Naive B cell (primary cell): ENCODE measurements at regions not wholly inside any gene's neighbourhood (a gene's known extent, or its start where the extent isn't known, plus 50 kb on each side); places are given as distances from the start of the nearest gene placed in this dataset.
A peak's percentile ranks its signal among the peaks of the same experiment; 100 is the strongest.

Experiments used
- ATAC-seq, 2 donors: fragments of 150-1000 bp; cut with Tn5 transposase; 2 replicates each; pipeline ENCODE4 v1.10.0; 2021; ENCODE audit warnings: low read depth in 2 of 2, mild to moderate bottlenecking in 2 of 2, moderate library complexity in 2 of 2
- DNase-seq: peaks from one replicate; pipeline ENCODE4 v3.0.0; 2022
- H3K27ac Mint-ChIP-seq, 6 donors: one replicate each; pipeline ENCODE4 v1.8.0; 2020 to 2022; ENCODE audit warnings: mild to moderate bottlenecking in 6 of 6, mixed read lengths in 6 of 6, moderate library complexity in 5 of 6, inconsistent platforms in 2 of 6
- H3K27me3 Mint-ChIP-seq, 3 donors: one replicate each; pipeline ENCODE4 v1.8.0; 2021 to 2022; ENCODE audit warnings: mixed read lengths in 3 of 3, mild to moderate bottlenecking in 1 of 3
- H3K36me3 Mint-ChIP-seq, 2 donors: one replicate each; pipeline ENCODE4 v1.8.0; 2020 to 2022; ENCODE audit warnings: mixed read lengths in 2 of 2, inconsistent platforms in 1 of 2, mild to moderate bottlenecking in 1 of 2
- H3K4me1 Mint-ChIP-seq, 3 donors: one replicate each; pipeline ENCODE4 v1.8.0; 2020 to 2022; ENCODE audit warnings: mixed read lengths in 3 of 3, inconsistent platforms in 1 of 3, mild to moderate bottlenecking in 1 of 3, moderate library complexity in 1 of 3
- H3K4me3 Mint-ChIP-seq, 8 donors: one replicate each; pipeline ENCODE4 v1.8.0; 2020 to 2022; ENCODE audit warnings: mild to moderate bottlenecking in 8 of 8, mixed read lengths in 8 of 8, moderate library complexity in 8 of 8, inconsistent platforms in 2 of 8
- H3K9me3 Mint-ChIP-seq, 7 donors: one replicate each; pipeline ENCODE4 v1.8.0; 2020 to 2022; ENCODE audit warnings: mixed read lengths in 7 of 7, mild to moderate bottlenecking in 5 of 7, inconsistent platforms in 2 of 7, moderate library complexity in 1 of 7

GRCh38 chr3:43795491-43795890 is 104.8 kb downstream of the ABHD5 start:
- ATAC-seq = no peak
- peaks cover 12 to 24% (median 21%) of the 10 kb centered on the region in 3 donors for H3K27me3 Mint-ChIP-seq
- no peak for DNase-seq
- peaks cover 0 to 8% (median 4%) of the 10 kb centered on the region in 7 donors for H3K9me3 Mint-ChIP-seq
- H3K4me3 Mint-ChIP-seq = no peak overlapping the region
- H3K27ac Mint-ChIP-seq = no peak overlapping the region
- H3K4me1 Mint-ChIP-seq = no peaks in the 10 kb centered on the region
- H3K36me3 Mint-ChIP-seq = no peaks in the 10 kb centered on the region

- H3K27ac Mint-ChIP-seq = no peak overlapping the region
These were observed 105.4 kb downstream of the ABHD5 start for GRCh38 chr3:43796041-43796596.

GRCh38 chr3:43797794-43798193 is 107.1 kb downstream of the ABHD5 start:
- Mint-ChIP-seq H3K27me3 (peaks cover 8 to 20% (median 11%) of the 10 kb centered on the region in 3 donors), H3K4me3 (no peak overlapping the region), H3K9me3 (peaks cover 0 to 20% (median 7%) of the 10 kb centered on the region in 7 donors), H3K4me1 (no peaks in the 10 kb centered on the region), H3K27ac (no peak overlapping the region), H3K36me3 (no peaks in the 10 kb centered on the region)
- ATAC-seq (no peak), DNase-seq (no peak)

More at GRCh38 chr3:43796041-43796596, 105.4 kb downstream of the ABHD5 start:
- Mint-ChIP-seq H3K27me3 (peaks cover 12 to 20% (median 15%) of the 10 kb centered on the region in 3 donors), H3K4me3 (no peak overlapping the region), H3K4me1 (no peaks in the 10 kb centered on the region), H3K9me3 (peaks cover 0 to 12% (median 7%) of the 10 kb centered on the region in 7 donors), H3K36me3 (no peaks in the 10 kb centered on the region)
- ATAC-seq (no peak), DNase-seq (no peak)

- Mint-ChIP-seq H3K36me3 (no peaks in the 10 kb centered on the region), H3K4me3 (no peak overlapping the region), H3K4me1 (no peaks in the 10 kb centered on the region), H3K27ac (no peak overlapping the region), H3K27me3 (peaks cover 24 to 40% (median 31%) of the 10 kb centered on the region in 3 donors), H3K9me3 (peaks cover 0 to 6% (median 3%) of the 10 kb centered on the region in 7 donors)
- DNase-seq (no peak), ATAC-seq (no peak)
These were observed 120.1 kb downstream of the ABHD5 start for GRCh38 chr3:43810797-43811196.

GRCh38 chr3:43814461-43814860 is 123.7 kb downstream of the ABHD5 start:
- no peak overlapping the region for H3K4me3 Mint-ChIP-seq
- no peak for ATAC-seq

GRCh38 chr3:43816372-43816771 is 125.6 kb downstream of the ABHD5 start:
- Mint-ChIP-seq H3K4me3 (no peak overlapping the region), H3K4me1 (peaks cover 0 to 8% (median 4%) of the 10 kb centered on the region in 3 donors), H3K36me3 (no peaks in the 10 kb centered on the region), H3K27me3 (peaks cover 0 to 14% (median 10%) of the 10 kb centered on the region in 3 donors), H3K9me3 (peaks cover 0 to 2% (median 0%) of the 10 kb centered on the region in 7 donors), H3K27ac (no peak overlapping the region)
- no peak for ATAC-seq
- DNase-seq = no peak

More at GRCh38 chr3:43814461-43814860, 123.7 kb downstream of the ABHD5 start:
- H3K9me3 Mint-ChIP-seq = peaks cover 0 to 2% (median 0%) of the 10 kb centered on the region in 7 donors
- peaks cover 0 to 8% (median 4%) of the 10 kb centered on the region in 3 donors for H3K4me1 Mint-ChIP-seq
- H3K27ac Mint-ChIP-seq = no peak overlapping the region
- peaks cover 4 to 17% (median 12%) of the 10 kb centered on the region in 3 donors for H3K27me3 Mint-ChIP-seq
- DNase-seq = no peak
- H3K36me3 Mint-ChIP-seq = no peaks in the 10 kb centered on the region

GRCh38 chr3:43817064-43817463 is 126.3 kb downstream of the ABHD5 start:
- DNase-seq (no peak), ATAC-seq (no peak)
- peaks cover 0 to 2% (median 0%) of the 10 kb centered on the region in 7 donors for H3K9me3 Mint-ChIP-seq
- H3K27ac Mint-ChIP-seq = peak overlapping the region in 1 of 6 donors; percentile 79
- peaks cover 0 to 8% (median 4%) of the 10 kb centered on the region in 3 donors for H3K4me1 Mint-ChIP-seq
- H3K4me3 Mint-ChIP-seq = no peak overlapping the region
- no peaks in the 10 kb centered on the region for H3K36me3 Mint-ChIP-seq
- H3K27me3 Mint-ChIP-seq = peaks cover 0 to 21% (median 10%) of the 10 kb centered on the region in 3 donors

GRCh38 chr3:43817825-43818224 is 127.1 kb downstream of the ABHD5 start:
- Mint-ChIP-seq H3K9me3 (peaks cover 0 to 2% (median 0%) of the 10 kb centered on the region in 7 donors), H3K27ac (peak overlapping the region in 1 of 6 donors; percentile 3), H3K27me3 (peaks cover 0 to 22% (median 7%) of the 10 kb centered on the region in 3 donors), H3K36me3 (no peaks in the 10 kb centered on the region), H3K4me3 (no peak overlapping the region), H3K4me1 (peaks cover 0 to 8% (median 4%) of the 10 kb centered on the region in 3 donors)
- no peak for DNase-seq
- ATAC-seq = peak; percentile 27 to 28

- no peak overlapping the region for H3K27ac Mint-ChIP-seq
- peaks cover 0 to 8% (median 4%) of the 10 kb centered on the region in 3 donors for H3K4me1 Mint-ChIP-seq
- H3K9me3 Mint-ChIP-seq = peaks cover 0 to 2% (median 0%) of the 10 kb centered on the region in 7 donors
- H3K27me3 Mint-ChIP-seq = peaks cover 0 to 18% (median 3%) of the 10 kb centered on the region in 3 donors
- no peaks in the 10 kb centered on the region for H3K36me3 Mint-ChIP-seq
- ATAC-seq = no peak
- H3K4me3 Mint-ChIP-seq = no peak overlapping the region
- no peak for DNase-seq
These were observed 127.5 kb downstream of the ABHD5 start for GRCh38 chr3:43818229-43818628.

GRCh38 chr3:43838009-43838758 is 147.4 kb downstream of the ABHD5 start:
- H3K9me3 Mint-ChIP-seq = peaks cover 8 to 28% (median 19%) of the 10 kb centered on the region in 7 donors
- H3K27ac Mint-ChIP-seq = no peak overlapping the region
- peaks cover 0 to 4% (median 0%) of the 10 kb centered on the region in 3 donors for H3K4me1 Mint-ChIP-seq
- ATAC-seq (no peak), DNase-seq (no peak)
- H3K4me3 Mint-ChIP-seq = no peak overlapping the region
- peaks cover 0 to 17% of the 10 kb centered on the region in 2 donors for H3K36me3 Mint-ChIP-seq
- H3K27me3 Mint-ChIP-seq = peaks cover 14 to 41% (median 35%) of the 10 kb centered on the region in 3 donors

- peaks cover 8 to 32% (median 19%) of the 10 kb centered on the region in 7 donors for H3K9me3 Mint-ChIP-seq
- no peak overlapping the region for H3K27ac Mint-ChIP-seq
These were observed 148.1 kb downstream of the ABHD5 start for GRCh38 chr3:43838877-43839276.

GRCh38 chr3:43843386-43843785 is 152.6 kb downstream of the ABHD5 start:
- no peak for DNase-seq
- Mint-ChIP-seq H3K4me1 (no peaks in the 10 kb centered on the region), H3K4me3 (no peak overlapping the region), H3K36me3 (peaks cover 0 to 16% of the 10 kb centered on the region in 2 donors), H3K27me3 (peaks cover 15 to 48% (median 39%) of the 10 kb centered on the region in 3 donors), H3K9me3 (peaks cover 20 to 54% (median 29%) of the 10 kb centered on the region in 7 donors), H3K27ac (no peak overlapping the region)
- no peak for ATAC-seq

More at GRCh38 chr3:43838877-43839276, 148.1 kb downstream of the ABHD5 start:
- ATAC-seq = no peak
- no peak for DNase-seq
- peaks cover 14 to 40% (median 39%) of the 10 kb centered on the region in 3 donors for H3K27me3 Mint-ChIP-seq
- peaks cover 0 to 4% (median 0%) of the 10 kb centered on the region in 3 donors for H3K4me1 Mint-ChIP-seq
- peaks cover 0 to 17% of the 10 kb centered on the region in 2 donors for H3K36me3 Mint-ChIP-seq
- no peak overlapping the region for H3K4me3 Mint-ChIP-seq

GRCh38 chr3:43844757-43845156 is 154.0 kb downstream of the ABHD5 start:
- Mint-ChIP-seq H3K9me3 (peaks cover 15 to 60% (median 34%) of the 10 kb centered on the region in 7 donors), H3K4me3 (no peak overlapping the region), H3K36me3 (peaks cover 0 to 16% of the 10 kb centered on the region in 2 donors), H3K27ac (no peak overlapping the region), H3K27me3 (peaks cover 15 to 48% (median 39%) of the 10 kb centered on the region in 3 donors), H3K4me1 (no peaks in the 10 kb centered on the region)
- DNase-seq (no peak), ATAC-seq (no peak)
